Activated CD8-positive, alpha-beta memory T cell treated with anti-CD3 and anti-CD28 coated beads, Interleukin-2, amount 10 ng/mL, durations not matched to agents 7 days and 5 days (primary cell): ENCODE measurements at regions not wholly inside any gene's neighbourhood (a gene's known extent, or its start where the extent isn't known, plus 50 kb on each side); places are given as distances from the start of the nearest gene placed in this dataset.
"Not testable (repeated sequence)": the region's sequence is repeated elsewhere in the genome, so short reads cannot be mapped to it uniquely, and the experiment has no call there.

Experiments
- ATAC-seq: fragments of 150-1000 bp; cut with Tn5 transposase; one replicate; pipeline ENCODE4 v1.10.0; 2021; ENCODE audit warnings: moderate library complexity
- CTCF ChIA-PET: fragments of 350-600 bp; sonication (Branson Sonifier 250); formaldehyde crosslinking; loops from one replicate; lab custom pipeline; 2021; ENCODE audit warnings: antibody characterized with exemption; lab: Charles Lee
- DNase-seq: peaks from one replicate; pipeline ENCODE4 v3.0.0-alpha.2; 2020
- H3K27ac Mint-ChIP-seq: one replicate; pipeline ENCODE4 v1.8.0; 2021; ENCODE audit warnings: mild to moderate bottlenecking, mixed read lengths
- H3K27me3 Mint-ChIP-seq: one replicate; pipeline ENCODE4 v1.8.0; 2021; ENCODE audit warnings: mixed read lengths
- H3K36me3 Mint-ChIP-seq: one replicate; pipeline ENCODE4 v1.8.0; 2021; ENCODE audit warnings: mild to moderate bottlenecking, mixed read lengths
- H3K4me1 Mint-ChIP-seq: one replicate; pipeline ENCODE4 v1.8.0; 2021; ENCODE audit warnings: mixed read lengths
- H3K4me3 Mint-ChIP-seq: one replicate; pipeline ENCODE4 v1.8.0; 2021; ENCODE audit warnings: mild to moderate bottlenecking, moderate library complexity, mixed read lengths
- H3K9me3 Mint-ChIP-seq: one replicate; pipeline ENCODE4 v1.8.0; 2022; ENCODE audit warnings: low read depth, mixed read lengths

DNA sequence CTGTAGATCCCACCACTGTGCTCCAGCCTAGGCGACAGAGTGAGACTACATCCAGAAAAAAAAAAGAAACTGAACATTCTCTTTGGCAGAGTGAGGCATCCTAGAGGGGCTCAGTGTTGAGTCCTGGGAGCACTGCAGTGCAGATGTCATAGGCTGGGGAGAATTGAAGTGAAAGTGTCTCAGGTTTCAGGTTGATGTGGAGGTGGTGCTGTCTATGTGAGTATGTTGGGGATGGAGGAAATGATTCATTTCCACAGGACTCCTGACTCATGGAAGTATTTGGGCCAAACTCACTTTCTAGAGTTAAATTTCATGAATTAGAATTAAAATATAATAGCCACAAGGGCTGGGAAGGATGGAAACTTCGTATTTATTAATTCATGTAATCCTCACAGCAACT is 134.4 kb upstream of the TSC22D1 start:
- Mint-ChIP-seq H3K27ac (no peak overlapping the region), H3K4me1 (no peaks in the 10 kb centered on the region), H3K36me3 (no peaks in the 10 kb centered on the region), H3K27me3 (peaks cover 43% of the 10 kb centered on the region), H3K9me3 (no peaks in the 10 kb centered on the region), H3K4me3 (no peak overlapping the region)
- DNase-seq (no peak), ATAC-seq (no peak)
- CTCF ChIA-PET = no interaction called here

DNA sequence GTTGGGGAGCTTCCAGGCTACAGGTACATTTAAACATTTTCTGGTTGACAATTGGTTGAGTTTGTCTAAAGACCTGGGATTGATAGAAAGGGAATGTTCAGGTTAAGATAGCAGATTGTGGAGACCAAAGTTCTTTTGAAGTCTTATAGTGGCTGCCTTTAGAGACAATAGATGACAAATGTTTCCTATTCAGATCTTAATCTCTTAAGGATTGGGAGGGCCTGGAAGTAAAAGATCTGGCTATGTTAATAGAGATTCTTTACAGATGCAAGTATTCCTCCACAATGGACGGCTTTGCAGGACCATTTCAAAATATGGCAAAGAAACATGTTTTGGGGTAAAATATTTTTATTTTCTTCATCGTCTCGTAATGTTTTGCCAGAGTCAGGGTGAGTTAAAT is 128.7 kb upstream of the TSC22D1 start:
- H3K27ac Mint-ChIP-seq, H3K4me3 Mint-ChIP-seq, H3K36me3 Mint-ChIP-seq, H3K9me3 Mint-ChIP-seq, ATAC-seq, CTCF ChIA-PET, DNase-seq, H3K4me1 Mint-ChIP-seq: not testable (repeated sequence)
- peaks cover 54% of the 10 kb centered on the region for H3K27me3 Mint-ChIP-seq

DNA sequence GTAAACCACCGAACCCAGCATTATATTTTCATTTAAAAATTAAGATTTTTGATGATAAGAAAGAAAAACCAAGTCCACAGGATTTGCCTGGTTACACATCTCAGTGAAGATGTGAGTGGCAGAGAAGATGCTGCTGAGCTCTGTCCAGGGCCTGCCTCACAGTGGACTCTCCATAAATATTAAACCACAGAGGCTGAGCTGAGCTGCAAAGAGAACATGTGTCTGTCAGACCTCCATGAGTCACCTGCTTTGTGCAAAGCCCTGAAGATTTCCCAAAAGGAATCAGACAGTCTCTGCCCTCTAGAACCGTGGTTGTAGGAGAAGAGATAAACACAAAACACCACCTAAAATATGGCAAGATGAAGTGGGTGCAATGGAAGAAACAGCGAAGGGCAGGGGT is 127.2 kb upstream of the TSC22D1 start:
- CTCF ChIA-PET = no interaction called here

DNA sequence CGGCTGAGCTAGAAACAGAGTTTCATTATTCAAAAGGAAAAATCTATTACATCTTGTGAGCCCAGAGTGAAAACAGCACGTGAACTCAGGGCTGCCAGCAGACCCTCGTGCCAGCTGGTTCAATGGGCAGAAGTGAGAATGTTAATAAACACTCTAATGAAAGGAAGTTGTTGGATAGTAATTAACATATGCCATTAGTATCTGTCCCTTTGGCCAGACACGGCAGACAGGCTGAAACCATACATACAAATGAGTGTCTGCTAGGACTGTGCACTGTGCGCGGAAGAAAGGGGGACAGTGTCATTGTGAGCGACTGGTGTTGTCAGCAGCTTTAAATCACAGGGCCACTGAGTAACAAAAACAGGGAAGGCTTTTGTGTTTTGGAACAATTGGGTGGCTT is 121.9 kb upstream of the TSC22D1 start:
- H3K4me1 Mint-ChIP-seq = no peaks in the 10 kb centered on the region
- no peak for ATAC-seq
- no peaks in the 10 kb centered on the region for H3K36me3 Mint-ChIP-seq
- DNase-seq = no peak
- H3K27me3 Mint-ChIP-seq = peaks cover 48% of the 10 kb centered on the region
- H3K4me3 Mint-ChIP-seq = no peak overlapping the region
- CTCF ChIA-PET = no interaction called here
- no peaks in the 10 kb centered on the region for H3K9me3 Mint-ChIP-seq
- no peak overlapping the region for H3K27ac Mint-ChIP-seq

More for the DNA sequence above, 127.2 kb upstream of the TSC22D1 start:
- ATAC-seq (no peak), DNase-seq (no peak)
- Mint-ChIP-seq H3K4me3 (no peak overlapping the region), H3K9me3 (no peaks in the 10 kb centered on the region), H3K4me1 (no peaks in the 10 kb centered on the region), H3K36me3 (no peaks in the 10 kb centered on the region), H3K27ac (no peak overlapping the region), H3K27me3 (peaks cover 50% of the 10 kb centered on the region)

DNA sequence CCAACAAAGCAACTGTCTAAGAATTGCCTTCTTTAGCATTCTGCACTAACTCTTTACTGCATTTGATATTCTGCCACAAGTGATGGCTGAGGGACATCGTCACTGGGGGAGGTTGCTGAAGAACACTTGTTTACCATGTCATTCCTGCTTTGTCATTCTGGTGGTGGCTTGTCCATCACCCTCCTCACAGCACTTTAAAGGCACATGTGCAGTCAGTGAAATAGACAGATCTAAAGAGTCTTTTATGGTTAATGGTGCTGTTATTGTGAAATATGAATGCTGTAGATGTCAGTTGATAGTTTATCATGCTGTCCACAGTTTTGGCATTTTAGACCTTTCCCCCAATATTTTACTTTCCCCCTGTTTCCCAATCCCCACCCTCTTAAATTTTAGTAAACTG is 120.9 kb upstream of the TSC22D1 start:
- ATAC-seq = no peak
- Mint-ChIP-seq H3K27me3 (peaks cover 44% of the 10 kb centered on the region), H3K4me3 (no peak overlapping the region), H3K36me3 (no peaks in the 10 kb centered on the region), H3K4me1 (no peaks in the 10 kb centered on the region), H3K9me3 (no peaks in the 10 kb centered on the region), H3K27ac (no peak overlapping the region)
- CTCF ChIA-PET = no interaction called here
- no peak for DNase-seq

DNA sequence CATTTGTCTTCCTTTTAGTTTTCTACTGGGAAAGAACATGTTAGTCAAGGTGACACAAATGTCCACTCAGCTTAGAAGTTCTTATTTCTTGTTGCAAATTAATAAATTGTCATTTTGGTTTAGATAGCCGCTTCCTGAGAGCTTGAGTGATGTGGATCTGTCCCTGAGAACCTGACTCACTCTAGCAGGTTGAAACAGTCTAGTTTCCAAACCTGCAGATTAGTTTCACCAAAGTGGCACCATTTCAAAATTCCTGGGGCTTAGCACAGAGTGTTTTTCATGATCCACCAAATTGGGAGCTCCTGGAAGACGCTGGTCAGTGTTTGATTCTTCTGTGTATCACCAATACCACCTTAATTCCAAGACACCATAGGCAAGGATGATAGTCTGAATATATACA is 119.4 kb upstream of the TSC22D1 start:
- H3K27me3 Mint-ChIP-seq = peaks cover 33% of the 10 kb centered on the region
- CTCF ChIA-PET = no interaction called here
- H3K4me3 Mint-ChIP-seq = no peak overlapping the region
- H3K9me3 Mint-ChIP-seq = no peaks in the 10 kb centered on the region
- no peaks in the 10 kb centered on the region for H3K36me3 Mint-ChIP-seq
- DNase-seq = no peak
- no peak overlapping the region for H3K27ac Mint-ChIP-seq
- ATAC-seq = no peak
- H3K4me1 Mint-ChIP-seq = no peaks in the 10 kb centered on the region

DNA sequence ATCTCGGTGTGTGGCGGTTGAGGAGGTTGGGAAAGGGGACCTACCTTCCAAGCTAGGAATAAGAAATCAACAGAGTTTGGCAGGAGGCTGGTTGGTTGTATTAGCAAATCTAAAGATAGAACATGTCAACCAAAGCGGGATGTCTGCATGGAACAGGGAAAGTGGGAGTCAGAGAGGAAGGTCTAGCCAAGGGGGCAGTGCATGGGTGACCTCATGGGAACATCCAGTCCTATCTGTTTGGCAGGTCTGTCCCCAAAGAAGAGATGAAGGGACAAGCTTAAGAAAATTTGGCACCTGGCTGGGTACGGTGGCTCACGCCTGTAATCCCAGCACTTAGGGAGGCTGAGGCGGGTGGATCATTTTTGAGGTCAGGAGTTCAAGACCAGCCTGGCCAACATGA is 118.7 kb upstream of the TSC22D1 start:
- Mint-ChIP-seq H3K27ac (no peak overlapping the region), H3K4me1 (no peaks in the 10 kb centered on the region), H3K9me3 (no peaks in the 10 kb centered on the region), H3K36me3 (no peaks in the 10 kb centered on the region), H3K4me3 (no peak overlapping the region), H3K27me3 (peaks cover 34% of the 10 kb centered on the region)
- no peak for DNase-seq
- CTCF ChIA-PET = no interaction called here
- ATAC-seq = no peak

DNA sequence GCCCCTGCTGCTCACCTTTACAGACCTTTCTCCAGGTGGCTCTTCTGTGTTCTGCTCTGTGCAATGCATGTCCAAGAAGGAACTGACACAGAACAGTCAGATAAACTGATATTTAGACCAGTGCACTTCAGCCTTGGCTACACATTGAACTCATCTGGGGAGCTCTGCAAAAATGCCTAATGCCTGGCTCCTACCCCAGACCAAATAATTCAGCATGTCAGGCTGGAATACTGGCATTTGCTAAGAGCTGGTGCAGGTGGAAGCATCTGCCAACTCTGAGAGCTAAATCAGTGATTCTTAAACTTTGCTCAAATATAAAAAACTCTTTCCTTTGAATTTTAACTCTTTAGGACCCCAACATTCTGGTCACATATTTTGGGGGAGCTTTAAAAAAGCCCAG is 118.2 kb upstream of the TSC22D1 start:
- DNase-seq = no peak

DNA sequence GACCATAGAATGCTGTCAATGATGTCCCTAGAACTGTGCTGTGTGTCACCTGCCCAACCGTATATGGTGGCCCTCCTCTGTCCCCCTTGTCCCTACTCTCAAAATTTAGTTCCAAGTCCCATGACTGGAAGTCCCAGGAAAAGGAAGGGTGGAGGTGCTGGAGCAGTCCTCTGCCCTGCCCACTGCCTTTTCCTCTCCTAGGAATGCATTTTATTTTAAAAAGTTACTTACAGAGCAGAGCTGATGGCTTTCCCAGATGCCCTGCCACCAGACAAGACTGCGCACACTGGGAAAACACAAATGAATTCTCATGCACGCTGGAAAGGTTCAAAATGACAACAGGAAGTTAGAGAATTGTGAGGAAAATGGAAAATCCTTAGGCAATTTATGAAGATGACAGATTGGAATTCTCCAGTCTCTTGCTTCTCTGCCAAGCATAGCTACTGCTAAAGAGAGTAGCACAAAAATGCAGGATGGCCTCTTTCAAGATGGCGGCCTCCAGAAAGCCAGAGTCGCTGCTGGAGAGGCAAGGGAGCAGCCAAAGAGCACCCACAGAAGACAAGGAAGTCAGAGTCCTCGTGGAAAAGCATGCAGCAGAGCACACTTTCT is 117.1 kb upstream of the TSC22D1 start:
- ATAC-seq (no peak), DNase-seq (no peak)
- no peaks in the 10 kb centered on the region for H3K9me3 Mint-ChIP-seq
- H3K27me3 Mint-ChIP-seq = peaks cover 37% of the 10 kb centered on the region
- no peak overlapping the region for H3K4me3 Mint-ChIP-seq
- H3K36me3 Mint-ChIP-seq = no peaks in the 10 kb centered on the region
- H3K4me1 Mint-ChIP-seq = no peaks in the 10 kb centered on the region
- CTCF ChIA-PET = no interaction called here
- H3K27ac Mint-ChIP-seq = no peak overlapping the region

More for the DNA sequence above, 118.2 kb upstream of the TSC22D1 start:
- Mint-ChIP-seq H3K27me3 (peaks cover 37% of the 10 kb centered on the region), H3K9me3 (no peaks in the 10 kb centered on the region), H3K4me1 (no peaks in the 10 kb centered on the region), H3K36me3 (no peaks in the 10 kb centered on the region), H3K4me3 (no peak overlapping the region), H3K27ac (no peak overlapping the region)
- CTCF ChIA-PET = no interaction called here
- ATAC-seq = no peak

DNA sequence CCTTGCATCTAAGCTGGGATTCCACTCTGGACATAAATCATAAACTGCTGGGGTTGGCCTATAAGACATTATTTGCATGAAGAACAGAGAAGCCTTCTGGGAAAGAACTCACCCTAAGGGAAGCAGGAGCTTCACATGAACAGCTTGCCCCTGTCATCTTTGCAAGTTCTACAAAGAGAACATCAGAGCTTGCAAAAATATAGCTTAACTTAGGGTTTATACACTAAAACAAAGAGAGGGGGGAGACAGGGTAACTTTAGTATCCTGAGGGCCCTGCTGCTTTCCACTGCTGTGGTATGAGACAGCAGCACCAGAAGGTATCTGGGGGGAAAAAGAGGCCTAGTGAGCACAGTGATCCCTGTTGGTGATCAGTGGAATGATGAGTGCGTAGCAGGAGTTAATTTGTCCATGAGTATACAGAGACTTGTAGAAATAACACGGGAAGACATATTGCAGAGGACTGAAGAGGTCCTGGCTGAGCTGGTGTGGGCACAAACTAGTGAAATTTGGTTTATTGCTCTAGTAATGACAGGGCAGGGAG is 116.1 kb upstream of the TSC22D1 start:
- Mint-ChIP-seq H3K4me3 (no peak overlapping the region), H3K27me3 (peaks cover 33% of the 10 kb centered on the region), H3K27ac (no peak overlapping the region), H3K4me1 (no peaks in the 10 kb centered on the region), H3K36me3 (no peaks in the 10 kb centered on the region), H3K9me3 (no peaks in the 10 kb centered on the region)
- CTCF ChIA-PET = no interaction called here
- DNase-seq = no peak
- no peak for ATAC-seq

DNA sequence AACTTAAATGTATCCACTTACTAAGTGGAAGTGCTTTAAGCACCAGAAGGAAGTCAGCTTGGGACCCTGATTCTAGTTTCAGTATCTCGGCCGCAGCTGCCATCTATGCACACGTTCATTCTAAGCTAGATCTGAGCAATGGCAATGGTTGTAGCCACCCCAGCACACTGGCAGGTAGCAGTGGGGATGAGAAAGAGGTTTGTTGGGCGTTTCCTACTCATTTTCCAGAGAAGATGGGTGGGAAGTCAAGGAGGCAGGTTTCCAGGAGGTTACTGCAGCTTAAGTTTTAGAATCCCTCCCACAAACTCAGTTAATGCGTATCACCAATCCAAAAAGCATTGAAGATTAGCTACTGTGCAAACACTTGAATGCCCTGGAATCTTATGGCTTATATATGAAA is 114.2 kb upstream of the TSC22D1 start:
- no peak overlapping the region for H3K27ac Mint-ChIP-seq
- no peak for ATAC-seq
- CTCF ChIA-PET = no interaction called here

DNA sequence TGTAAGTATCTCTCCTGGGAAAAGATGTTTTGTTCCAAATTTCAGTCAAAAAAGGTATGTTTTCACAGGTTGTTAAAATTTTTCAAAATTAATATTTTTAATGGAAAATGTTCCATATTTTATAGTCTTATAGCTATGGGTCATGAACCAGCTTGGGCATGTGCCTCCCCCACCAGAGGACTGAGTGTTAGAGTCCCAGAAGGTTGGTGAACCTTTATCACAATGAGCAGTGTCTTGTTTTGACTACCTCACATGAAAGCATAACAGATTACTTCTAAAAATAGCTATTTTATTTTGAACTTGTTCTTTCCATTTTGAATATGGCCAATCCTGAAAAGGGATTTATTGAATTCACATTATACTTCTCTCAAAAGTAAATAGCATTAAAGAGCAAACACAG is 112.5 kb upstream of the TSC22D1 start:
- H3K27me3 Mint-ChIP-seq = peaks cover 14% of the 10 kb centered on the region

More for the DNA sequence above, 114.2 kb upstream of the TSC22D1 start:
- Mint-ChIP-seq H3K4me3 (no peak overlapping the region), H3K9me3 (peaks cover 13% of the 10 kb centered on the region), H3K27me3 (peaks cover 22% of the 10 kb centered on the region), H3K4me1 (peaks cover 15% of the 10 kb centered on the region), H3K36me3 (peaks cover 2% of the 10 kb centered on the region)
- no peak for DNase-seq

DNA sequence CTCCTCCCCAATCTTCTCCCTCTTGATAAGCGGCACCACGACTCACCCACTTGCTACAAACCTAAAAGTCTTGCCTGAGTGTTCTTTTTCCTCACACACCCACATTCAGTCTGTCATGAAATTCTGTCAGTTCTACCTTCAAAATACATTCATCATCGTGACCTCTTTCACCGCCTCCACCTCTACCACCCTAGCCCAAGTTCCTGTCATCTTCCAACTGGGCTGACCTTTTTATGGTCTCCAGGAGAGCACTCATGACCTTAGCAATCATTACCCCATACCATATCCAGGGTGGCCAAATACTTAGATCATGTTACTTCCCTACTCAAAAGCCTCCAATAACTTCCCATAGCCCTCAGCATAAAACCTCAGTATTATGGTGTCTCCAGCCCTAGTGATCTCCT is 110.4 kb upstream of the TSC22D1 start:
- Mint-ChIP-seq H3K4me3 (no peak overlapping the region), H3K36me3 (peaks cover 2% of the 10 kb centered on the region), H3K27ac (no peak overlapping the region), H3K9me3 (peaks cover 13% of the 10 kb centered on the region), H3K4me1 (peaks cover 16% of the 10 kb centered on the region), H3K27me3 (peaks cover 14% of the 10 kb centered on the region)
- no peak for DNase-seq
- CTCF ChIA-PET = interaction anchor here (1.0 kb wide), 1 partner anchor 18 kb away, joined by 3 read pairs; no protein-coding TSS in a partner anchor
- no peak for ATAC-seq

More for the DNA sequence above, 112.5 kb upstream of the TSC22D1 start:
- no peak overlapping the region for H3K4me3 Mint-ChIP-seq
- H3K9me3 Mint-ChIP-seq = peaks cover 13% of the 10 kb centered on the region
- DNase-seq (no peak), ATAC-seq (no peak)
- peaks cover 16% of the 10 kb centered on the region for H3K4me1 Mint-ChIP-seq
- no peak overlapping the region for H3K27ac Mint-ChIP-seq
- peaks cover 2% of the 10 kb centered on the region for H3K36me3 Mint-ChIP-seq
- CTCF ChIA-PET = no interaction called here

DNA sequence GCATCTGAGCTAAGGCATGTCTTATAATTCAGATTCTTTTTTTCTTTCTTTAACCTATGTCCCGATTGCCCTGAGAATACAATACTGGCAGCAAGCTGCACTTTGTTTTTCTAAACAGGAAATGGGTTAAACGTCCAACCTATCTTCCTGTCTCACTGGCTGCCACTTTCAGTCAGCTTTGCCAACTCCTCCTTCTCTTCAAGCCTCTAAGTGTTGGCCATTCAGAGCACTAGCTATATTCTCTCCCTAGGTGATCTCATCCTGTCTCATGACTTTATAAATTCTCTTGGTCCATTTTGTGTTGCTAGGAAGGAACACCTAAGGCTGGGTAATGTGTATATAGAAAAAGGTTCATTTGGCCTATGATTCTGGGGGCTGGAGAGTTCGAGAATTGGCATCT is 109.5 kb upstream of the TSC22D1 start:
- H3K9me3 Mint-ChIP-seq = peaks cover 13% of the 10 kb centered on the region
- H3K36me3 Mint-ChIP-seq = peaks cover 2% of the 10 kb centered on the region
- H3K27ac Mint-ChIP-seq = no peak overlapping the region
- ATAC-seq (peak; percentile 49), DNase-seq (no peak)
- CTCF ChIA-PET = no interaction called here
- peaks cover 16% of the 10 kb centered on the region for H3K4me1 Mint-ChIP-seq
- no peak overlapping the region for H3K4me3 Mint-ChIP-seq
- H3K27me3 Mint-ChIP-seq = peaks cover 14% of the 10 kb centered on the region
